ENCODE measurements at regions not wholly inside any gene's neighbourhood (a gene's known extent, or its start where the extent isn't known, plus 50 kb on each side); places are given as distances from the start of the nearest gene placed in this dataset.
"Not testable (repeated sequence)": the region's sequence is repeated elsewhere in the genome, so short reads cannot be mapped to it uniquely, and the experiment has no call there.

DNA sequence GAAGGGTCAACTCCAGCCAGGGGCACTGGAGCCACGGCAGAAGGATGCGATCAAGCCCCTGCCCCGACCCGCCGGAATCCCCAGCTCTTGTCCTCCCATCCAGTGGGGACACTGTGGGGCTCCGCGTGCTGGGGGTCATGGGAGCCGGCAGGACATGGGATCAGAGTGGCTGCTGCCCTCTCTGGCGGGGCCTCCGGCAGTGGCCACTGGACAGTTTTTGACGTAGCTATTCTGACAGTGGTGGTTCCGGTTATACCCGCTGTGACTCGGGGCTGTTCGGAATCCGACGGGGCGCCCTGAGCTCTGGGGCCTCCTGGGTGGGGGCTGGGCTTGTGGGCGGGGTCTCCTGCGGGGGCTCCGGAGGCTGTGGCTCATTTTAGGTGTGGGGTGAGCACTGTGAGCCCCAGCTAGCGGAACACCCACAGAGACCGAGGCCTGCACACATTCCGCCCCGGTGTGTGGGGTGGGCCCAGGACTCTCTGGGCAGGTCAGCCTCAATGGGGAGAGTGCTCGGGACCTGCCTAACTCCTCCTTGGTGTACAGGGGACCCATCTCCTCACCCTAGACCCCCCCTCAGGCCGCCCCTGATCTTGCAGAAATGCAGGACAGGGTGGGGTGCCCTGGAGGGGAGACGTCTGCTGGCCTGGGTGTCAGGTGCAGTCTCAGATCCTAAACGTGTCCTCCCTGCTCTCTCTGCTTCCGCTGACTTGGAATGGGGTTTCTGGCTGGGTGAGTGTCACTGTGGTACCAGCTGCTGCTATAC, 374.2 kb downstream of the TMEM121 start:
- DNase-seq (ENCODE audit: low read depth in 2 of 2) = no peak

- DNase-seq (ENCODE audit: low read depth in 2 of 2) = no peak
These were observed 374.8 kb downstream of the TMEM121 start for GRCh38 chr14:105901226-105901625.

DNA sequence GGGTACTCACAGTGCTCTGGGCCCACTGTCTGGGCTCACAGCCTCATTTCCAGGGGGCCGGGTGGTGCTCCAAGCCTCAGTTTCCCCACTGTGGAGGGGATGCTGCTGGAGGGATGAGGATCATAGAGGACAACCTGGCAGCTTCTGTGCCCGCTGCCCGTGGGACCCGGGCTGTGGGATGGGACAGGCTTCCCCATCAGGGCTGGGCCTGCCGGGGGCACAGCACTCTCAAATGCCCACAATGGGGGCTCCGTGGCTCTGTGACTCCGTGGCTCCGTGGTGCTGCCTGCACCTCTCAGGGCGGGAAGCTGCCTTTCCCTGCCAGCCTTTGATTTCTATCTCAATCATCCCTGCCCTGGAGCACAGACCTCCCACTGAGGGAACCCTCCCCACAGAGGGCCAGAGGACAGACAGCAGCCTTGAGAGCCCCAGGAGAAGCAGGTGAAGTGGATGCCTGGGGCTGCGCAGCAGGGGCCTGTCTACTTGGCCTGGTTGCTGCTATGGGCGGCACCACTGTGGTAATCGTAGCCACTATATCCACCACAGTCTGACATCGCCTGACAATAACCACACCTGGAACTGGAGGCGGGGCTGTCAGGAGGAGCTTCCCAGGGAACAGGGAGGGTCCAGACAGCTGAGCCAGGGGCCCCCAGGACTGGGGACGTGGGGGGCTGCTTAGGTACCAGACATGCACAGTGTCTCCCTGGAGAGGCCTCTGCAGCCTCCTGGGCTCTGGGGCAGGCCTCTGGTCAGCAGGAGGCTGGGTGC, 375.9 kb downstream of the TMEM121 start:
- no peak for DNase-seq (ENCODE audit: low read depth in 2 of 2)

GRCh38 chr14:105902899-105903165, 376.4 kb downstream of the TMEM121 start:
- DNase-seq (ENCODE audit: low read depth in 2 of 2) = not testable (repeated sequence)

DNA sequence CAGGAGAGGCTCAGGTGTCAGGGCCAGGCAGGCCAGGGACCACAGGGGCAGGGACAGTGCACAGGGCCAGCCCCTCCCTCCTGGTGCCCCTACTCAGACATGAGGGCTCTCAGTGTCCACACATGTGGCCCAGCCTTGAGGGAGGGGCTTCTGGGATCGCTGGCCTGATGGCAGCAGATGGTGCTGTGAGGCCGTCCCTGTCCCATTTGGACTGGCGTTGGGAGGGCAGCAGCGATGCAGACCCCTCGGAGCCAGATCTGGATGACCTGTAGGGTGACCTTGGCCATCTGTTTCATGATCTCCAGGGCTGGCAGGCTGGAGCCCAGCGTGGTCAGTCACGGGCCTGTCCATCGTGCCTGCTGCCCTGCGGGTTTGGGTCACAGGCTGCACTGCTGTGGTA, 377.6 kb downstream of the TMEM121 start:
- no peak for DNase-seq (ENCODE audit: low read depth in 2 of 2)

GRCh38 chr14:105904379-105904778, 378.0 kb downstream of the TMEM121 start:
- DNase-seq (ENCODE audit: low read depth in 2 of 2) = no peak

- DNase-seq (ENCODE audit: low read depth in 2 of 2) = no peak
These were observed 379.1 kb downstream of the TMEM121 start for GRCh38 chr14:105905456-105905855.

DNA sequence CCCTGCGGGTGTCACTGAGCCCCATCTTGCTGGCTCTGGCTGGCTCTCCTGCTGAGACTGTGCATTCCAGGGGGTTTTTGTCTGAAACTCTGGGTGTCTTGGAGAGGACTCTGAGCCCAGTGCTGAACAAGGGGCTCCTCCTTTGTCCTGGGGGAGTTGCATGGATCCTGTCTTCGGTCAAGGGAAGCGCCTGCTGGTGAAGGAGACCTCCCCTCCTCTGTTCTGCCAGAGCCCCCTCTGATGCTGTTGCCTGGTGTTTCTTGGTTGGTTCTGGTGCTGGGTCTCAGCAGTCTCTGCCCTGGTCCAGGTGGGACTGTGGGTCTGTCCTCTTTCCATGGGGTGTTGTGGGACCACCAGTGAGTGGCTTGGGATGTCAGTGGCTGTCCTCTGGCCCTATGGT, 380.9 kb downstream of the TMEM121 start:
- DNase-seq (ENCODE audit: low read depth in 2 of 2) = no peak

GRCh38 chr14:105908006-105908405, 381.6 kb downstream of the TMEM121 start:
- DNase-seq (ENCODE audit: low read depth in 2 of 2) = no peak

GRCh38 chr14:105908481-105908911, 382.1 kb downstream of the TMEM121 start:
- no peak for DNase-seq (ENCODE audit: low read depth in 2 of 2)

GRCh38 chr14:105909046-105909827, 382.9 kb downstream of the TMEM121 start:
- no peak for DNase-seq (ENCODE audit: low read depth in 2 of 2)

DNA sequence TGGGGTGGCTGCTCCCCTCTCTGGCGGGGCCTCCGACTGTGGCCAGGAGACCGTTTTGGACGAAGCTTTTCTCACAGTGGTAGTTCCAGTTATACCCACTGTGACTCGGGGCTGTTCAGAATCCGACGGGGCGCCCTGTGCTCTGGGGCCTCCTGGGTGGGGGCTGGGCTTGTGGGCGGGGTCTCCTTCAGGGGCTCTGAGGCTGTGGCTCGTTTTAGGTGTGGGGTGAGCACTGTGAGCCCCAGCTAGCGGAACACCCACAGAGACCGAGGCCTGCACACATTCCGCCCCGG, 383.4 kb downstream of the TMEM121 start:
- DNase-seq (ENCODE audit: low read depth in 2 of 2) = not testable (repeated sequence)

DNA sequence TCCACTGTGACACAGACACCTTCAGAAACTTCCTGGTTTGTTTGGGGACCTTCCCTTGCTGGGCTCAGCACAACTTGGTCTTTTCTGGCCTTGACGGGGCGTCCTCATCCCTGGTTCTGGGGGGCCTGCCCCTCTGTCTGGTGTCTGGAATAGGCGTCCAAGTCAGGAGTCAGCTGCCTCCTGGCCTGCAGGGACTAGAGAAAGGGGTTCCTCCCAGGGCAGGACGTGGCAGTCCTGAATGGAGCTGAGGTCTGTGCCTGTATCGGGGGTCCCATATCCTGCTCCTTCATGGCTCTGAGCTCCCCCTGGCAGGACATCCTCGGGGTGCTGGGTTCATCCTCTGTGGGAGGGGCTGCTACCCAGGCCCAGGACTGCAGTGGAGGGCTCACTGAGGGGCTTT, 384.0 kb downstream of the TMEM121 start:
- DNase-seq (ENCODE audit: low read depth in 2 of 2) = no peak

DNA sequence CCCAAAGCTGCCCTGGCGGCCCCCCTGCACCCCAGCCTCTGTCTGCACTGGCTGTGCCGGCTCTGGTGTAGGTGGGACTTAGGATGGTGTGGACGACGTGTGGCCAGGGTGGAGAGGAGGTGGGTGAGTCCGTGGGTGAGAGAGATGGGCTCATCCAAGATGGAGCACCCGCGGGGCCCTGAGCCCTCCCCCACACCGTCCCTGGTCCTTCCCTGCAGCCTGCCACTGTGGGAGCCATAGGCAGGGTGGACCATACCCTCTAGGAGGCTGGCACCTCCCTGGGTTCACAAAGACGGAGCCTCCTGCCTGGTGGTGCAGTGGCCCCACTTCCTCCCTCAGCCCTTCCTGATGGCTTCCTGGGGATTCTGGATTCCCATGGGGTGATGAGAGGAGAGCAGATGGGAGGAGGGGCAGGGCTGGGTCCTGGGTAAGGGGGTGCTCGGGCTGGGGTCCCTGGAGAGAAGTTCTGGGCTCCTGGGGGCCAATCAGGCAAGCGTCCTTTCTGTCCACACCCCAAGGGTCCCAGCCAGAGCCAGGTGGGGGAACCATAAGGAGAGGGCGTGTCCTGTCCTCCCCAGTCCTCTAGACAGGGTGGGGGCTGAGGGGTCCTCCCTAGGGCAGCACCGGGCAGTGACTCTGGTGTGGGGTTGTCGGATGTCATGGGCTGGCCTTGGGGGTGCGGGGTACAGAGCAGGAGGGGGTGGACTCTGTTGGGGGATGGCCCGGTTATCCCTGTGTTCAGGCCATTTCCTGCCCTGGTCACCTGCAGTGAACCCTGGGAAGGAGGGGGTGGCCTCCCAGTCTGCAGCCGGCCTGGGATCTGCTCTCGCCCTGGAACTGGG, 384.8 kb downstream of the TMEM121 start:
- DNase-seq (ENCODE audit: low read depth in 2 of 2) = no peak

DNA sequence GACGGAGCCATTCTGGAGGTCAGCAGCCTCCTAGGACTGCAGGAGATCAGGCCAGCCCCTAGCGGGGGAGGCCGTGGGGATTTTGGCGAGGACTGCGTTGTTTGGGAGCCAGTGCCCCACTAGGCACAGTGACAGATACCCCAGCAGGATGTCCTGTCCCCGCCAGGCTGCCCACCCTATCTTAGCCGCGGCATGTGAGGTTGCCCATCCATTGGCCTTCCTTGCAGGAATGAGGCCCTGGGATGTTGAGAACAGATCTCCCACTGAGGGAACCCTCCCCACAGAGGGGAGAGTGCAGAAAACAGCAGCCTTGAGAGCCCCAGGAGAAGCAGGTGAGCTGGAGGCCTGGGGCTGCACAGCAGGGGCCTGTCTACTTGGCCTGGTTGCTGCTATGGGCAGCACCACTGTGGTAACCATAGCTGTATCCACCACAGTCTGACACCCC, 385.5 kb downstream of the TMEM121 start:
- not testable (repeated sequence) for DNase-seq (ENCODE audit: low read depth in 2 of 2)

DNA sequence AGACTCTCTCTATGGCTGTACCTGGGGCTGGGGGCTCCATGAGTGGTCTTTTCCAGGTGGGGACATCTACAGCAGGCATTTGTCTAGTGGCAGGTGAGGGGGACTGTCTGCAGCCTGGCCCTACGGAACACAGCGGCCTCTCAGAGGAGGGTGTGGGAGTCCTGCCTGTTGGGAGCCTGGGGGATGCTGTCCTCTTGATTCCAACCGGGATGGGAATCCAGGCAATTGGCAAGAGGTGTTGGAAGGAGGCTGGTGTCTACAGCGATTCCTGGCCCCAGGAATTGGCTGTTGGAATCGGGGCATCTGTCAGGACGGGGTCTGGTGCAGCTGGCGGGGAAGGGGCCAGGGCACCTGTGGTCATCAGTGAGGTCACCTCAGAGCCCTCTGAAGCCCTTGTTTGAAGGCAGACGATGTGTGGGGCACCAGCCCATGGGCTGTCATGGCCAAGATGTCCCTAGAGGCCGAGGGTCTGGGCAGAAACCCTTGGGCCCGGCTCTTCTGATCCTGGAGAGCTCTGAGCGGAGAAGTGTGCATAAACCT, 386.3 kb downstream of the TMEM121 start:
- DNase-seq (ENCODE audit: low read depth in 2 of 2) = no peak

DNA sequence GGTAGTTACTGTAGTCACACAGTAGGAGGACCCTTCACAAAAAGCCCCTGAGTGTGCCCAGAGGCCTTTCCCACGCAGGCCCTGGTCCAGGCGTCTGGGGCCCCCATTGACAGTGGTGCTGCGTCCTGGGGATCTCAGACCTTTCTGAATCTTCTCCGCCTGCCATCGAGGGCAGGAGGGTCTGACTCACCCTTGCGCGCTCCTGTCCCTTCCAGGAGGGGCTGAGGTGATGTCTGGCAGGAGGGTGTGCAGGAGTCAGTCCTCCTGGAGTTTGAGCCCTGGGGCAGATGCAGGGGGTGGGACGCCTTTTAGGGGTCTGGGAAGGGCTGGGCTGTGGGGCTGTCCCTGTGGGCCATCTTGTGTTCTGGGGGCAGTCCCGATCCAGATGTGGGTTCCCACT, 386.8 kb downstream of the TMEM121 start:
- DNase-seq (ENCODE audit: low read depth in 2 of 2) = no peak

DNA sequence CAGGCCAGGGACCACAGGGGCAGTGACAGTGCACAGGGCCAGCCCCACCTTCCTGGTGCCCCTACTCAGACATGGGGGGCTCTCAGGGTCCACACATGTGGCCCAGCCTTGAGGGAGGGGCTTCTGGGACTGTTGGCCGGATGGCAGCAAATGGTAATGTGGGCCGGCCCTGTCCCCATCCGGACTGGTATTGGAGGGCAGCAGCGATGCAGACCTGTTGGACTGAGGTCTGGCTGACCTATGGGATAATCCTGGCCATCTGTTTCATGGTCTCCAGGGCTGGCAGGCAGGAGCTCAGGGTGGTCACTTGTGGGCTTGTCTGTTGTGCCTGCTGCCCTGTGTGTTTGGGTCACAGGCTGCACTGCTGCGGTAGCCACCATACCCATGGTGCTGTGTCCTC, 387.5 kb downstream of the TMEM121 start:
- DNase-seq (ENCODE audit: low read depth in 2 of 2) = no peak

DNA sequence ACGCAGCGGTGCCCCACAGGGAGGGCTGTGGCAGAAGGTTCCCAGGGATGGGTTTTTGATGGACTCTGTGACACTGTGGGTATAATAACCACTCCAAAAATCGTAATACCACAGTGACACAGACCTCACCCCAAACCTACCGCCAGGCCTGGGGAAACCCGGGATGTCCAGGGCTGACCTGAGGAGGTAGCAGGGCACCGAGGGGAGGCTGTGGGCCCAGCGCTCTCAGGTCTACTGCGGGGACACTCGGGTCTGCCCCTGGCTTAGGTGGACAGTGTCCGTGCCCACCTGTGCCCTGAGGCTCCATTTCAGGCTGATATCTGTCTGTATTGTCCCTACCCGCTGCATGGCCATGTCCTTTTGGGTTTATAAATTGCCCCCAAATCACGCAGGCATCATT, 387.9 kb downstream of the TMEM121 start:
- not testable (repeated sequence) for DNase-seq (ENCODE audit: low read depth in 2 of 2)

- DNase-seq (ENCODE audit: low read depth in 2 of 2) = no peak
These were observed 388.5 kb downstream of the TMEM121 start for GRCh38 chr14:105914738-105915385.

GRCh38 chr14:105915546-105915945, 389.2 kb downstream of the TMEM121 start:
- DNase-seq (ENCODE audit: low read depth in 2 of 2) = not testable (repeated sequence)
